ENCODE measurements at regions not wholly inside any gene's neighbourhood (a gene's known extent, or its start where the extent isn't known, plus 50 kb on each side); places are given as distances from the start of the nearest gene placed in this dataset.
A peak's percentile ranks its signal among the peaks of the same experiment; 100 is the strongest.

- Histone ChIP-seq H3K9me3 (no peaks in the 10 kb centered on the region), H3K27ac (peak overlapping the region in 2 of 4 donors; percentile 82 to 89), H3K4me3 (no peak overlapping the region), H3K36me3 (no peaks in the 10 kb centered on the region), H3K4me1 (peaks cover 0 to 33% (median 23%) of the 10 kb centered on the region in 4 donors), H3K27me3 (no peaks in the 10 kb centered on the region)
- WGBS, 2 donors, result 85 to 86% methylated on average over 18 to 19 of the region's 19 CpGs
- no peak for TF ChIP-seq POLR2A (IDR thresholded peaks at IDR 0.05)
- no peak for TF ChIP-seq EP300 (IDR thresholded peaks at IDR 0.05)
- TF ChIP-seq CTCF (IDR thresholded peaks at IDR 0.05), result no peak
- DNase-seq (ENCODE audit: low spot score in 2 of 2), result no peak
These were observed 51.1 kb upstream of the COL5A1 start for GRCh38 chr9:134590240-134591081.

GRCh38 chr9:134591082-134591571 is 50.5 kb upstream of the COL5A1 start:
- peak overlapping the region; percentile 65 to 89 (median 78) for H3K27ac ChIP-seq
- H3K4me1 ChIP-seq, result peaks cover 0 to 33% (median 23%) of the 10 kb centered on the region in 4 donors
- H3K36me3 ChIP-seq, result no peaks in the 10 kb centered on the region
- 68 to 73% methylated on average over 11 of the region's 11 CpGs for WGBS, 2 donors
- H3K9me3 ChIP-seq, result no peaks in the 10 kb centered on the region
- DNase-seq (ENCODE audit: low spot score in 2 of 2), result no peak
- H3K27me3 ChIP-seq, result no peaks in the 10 kb centered on the region
- TF ChIP-seq CTCF (IDR thresholded peaks at IDR 0.05), result no peak
- no peak for TF ChIP-seq EP300 (IDR thresholded peaks at IDR 0.05)
- no peak for TF ChIP-seq POLR2A (IDR thresholded peaks at IDR 0.05)
- no peak overlapping the region for H3K4me3 ChIP-seq

- WGBS, 2 donors, result 38 to 47% methylated on average over 5 of the region's 5 CpGs
- peak overlapping the region; percentile 65 to 89 (median 78) for H3K27ac ChIP-seq
- DNase-seq (ENCODE audit: low spot score in 2 of 2), result no peak
- no peak overlapping the region for H3K4me3 ChIP-seq
- peaks cover 0 to 33% (median 23%) of the 10 kb centered on the region in 4 donors for H3K4me1 ChIP-seq
- no peaks in the 10 kb centered on the region for H3K36me3 ChIP-seq
- H3K9me3 ChIP-seq, result no peaks in the 10 kb centered on the region
- TF ChIP-seq CTCF (IDR thresholded peaks at IDR 0.05) (no peak), EP300 (IDR thresholded peaks at IDR 0.05) (no peak), POLR2A (IDR thresholded peaks at IDR 0.05) (no peak)
- no peaks in the 10 kb centered on the region for H3K27me3 ChIP-seq
These were observed 50.0 kb upstream of the COL5A1 start for GRCh38 chr9:134591573-134591981.
